Fibroblast of lung (primary cell): ENCODE measurements at regions not wholly inside any gene's neighbourhood (a gene's known extent, or its start where the extent isn't known, plus 50 kb on each side); places are given as distances from the start of the nearest gene placed in this dataset.

ENCODE experiments used
- DNase-seq, 2 donors: peaks; one replicate each; pipeline versions ENCODE4 v3.0.0 to v3.0.0-alpha.2; 2010; ENCODE audit warnings: low read depth in 2 of 2
- H2AFZ ChIP-seq: 2 replicates; pipeline ENCODE4 v1.5.1; 2012; ENCODE audit warnings: low read length, control low read depth, inconsistent platforms
- H3K27ac ChIP-seq: 2 replicates; pipeline ENCODE4 v1.5.1; 2011; ENCODE audit warnings: low read length, control low read depth; ENCODE audit not compliant: insufficient read depth
- H3K27me3 ChIP-seq: 2 replicates; pipeline ENCODE4 v1.5.1; 2011; ENCODE audit warnings: mild to moderate bottlenecking, low read length; ENCODE audit not compliant: control insufficient read depth, insufficient read depth
- H3K36me3 ChIP-seq: 2 replicates; pipeline ENCODE4 v1.5.1; 2011; ENCODE audit warnings: low read length; ENCODE audit not compliant: control insufficient read depth, insufficient read depth
- H3K4me1 ChIP-seq: 2 replicates; pipeline ENCODE4 v1.5.1; 2011; ENCODE audit warnings: low read length; ENCODE audit not compliant: control insufficient read depth, insufficient read depth; ENCODE audit errors: extremely low read depth
- H3K4me2 ChIP-seq: 2 replicates; pipeline ENCODE4 v1.5.1; 2011; ENCODE audit warnings: low read length, control low read depth; ENCODE audit not compliant: insufficient read depth; ENCODE audit errors: extremely low read depth
- H3K4me3 ChIP-seq, 4 experiments: fragments of 200-600 bp in 1 of 4; sonication (generic) in 1 of 4; replicated peaks in 1 of 4; 2 replicates each; pipeline ENCODE4 v1.5.1; 2011 to 2016; ENCODE audit warnings: low read length in 4 of 4, low read depth in 3 of 4, mild to moderate bottlenecking in 3 of 4, control low read depth in 2 of 4, inconsistent platforms in 1 of 4, mixed read lengths in 1 of 4; ENCODE audit not compliant: insufficient read depth in 1 of 4; ENCODE audit errors: control extremely low read depth in 1 of 4
- H3K79me2 ChIP-seq: 2 replicates; pipeline ENCODE4 v1.5.1; 2012; ENCODE audit warnings: mild to moderate bottlenecking, low read length, inconsistent platforms; ENCODE audit not compliant: control insufficient read depth, insufficient read depth
- H3K9ac ChIP-seq: 2 replicates; pipeline ENCODE4 v1.5.1; 2011; ENCODE audit warnings: mild to moderate bottlenecking, low read length, control low read depth; ENCODE audit not compliant: insufficient read depth
- H3K9me3 ChIP-seq: 2 replicates; pipeline ENCODE4 v1.5.1; 2012; ENCODE audit warnings: low read depth, low read length; ENCODE audit not compliant: control insufficient read depth, insufficient read depth
- H4K20me1 ChIP-seq: 2 replicates; pipeline ENCODE4 v1.5.1; 2011; ENCODE audit warnings: low read length; ENCODE audit not compliant: control insufficient read depth, insufficient read depth; ENCODE audit errors: extremely low read depth
- CTCF ChIP-seq, 2 donors: IDR thresholded peaks in 1 of 2; conservative IDR thresholded peaks in 1 of 2; 1 replicate in 1 of 2; 2 replicates in 1 of 2; pipeline ENCODE4 v1.5.1; 2011 to 2012; ENCODE audit warnings: low read length in 2 of 2, control low read depth in 1 of 2, inconsistent platforms in 1 of 2, low read depth in 1 of 2, mild to moderate bottlenecking in 1 of 2
- EZH2 ChIP-seq: IDR thresholded peaks from 2 replicates; pipeline ENCODE4 v1.5.1; 2012; ENCODE audit warnings: low read length, control low read depth, mild to moderate bottlenecking; ENCODE audit errors: missing control alignments

GRCh38 chr2:138124521-138124920, 160.2 kb downstream of the HNMT start:
- Histone ChIP-seq H3K9me3 (no peaks in the 10 kb centered on the region), H2AFZ (no peak overlapping the region), H3K27me3 (no peaks in the 10 kb centered on the region), H3K4me1 (no peaks in the 10 kb centered on the region), H3K4me2 (no peak overlapping the region), H3K36me3 (no peaks in the 10 kb centered on the region), H3K4me3 (no peak overlapping the region), H3K27ac (no peak overlapping the region), H3K79me2 (no peaks in the 10 kb centered on the region), H4K20me1 (no peaks in the 10 kb centered on the region), H3K9ac (no peak overlapping the region)
- no peak for DNase-seq
- TF ChIP-seq CTCF (conservative IDR thresholded peaks at IDR 0.05 in 1 of 2, IDR thresholded peaks at IDR 0.05 in 1 of 2; ENCODE audit: low read depth in 1 of 2, low read length in 2 of 2) (no peak), EZH2 (no peak)

- Histone ChIP-seq H3K9me3 (no peaks in the 10 kb centered on the region), H3K4me1 (no peaks in the 10 kb centered on the region), H3K79me2 (no peaks in the 10 kb centered on the region), H4K20me1 (no peaks in the 10 kb centered on the region), H3K27me3 (no peaks in the 10 kb centered on the region), H3K4me2 (no peak overlapping the region), H2AFZ (no peak overlapping the region), H3K27ac (no peak overlapping the region), H3K9ac (no peak overlapping the region), H3K4me3 (no peak overlapping the region), H3K36me3 (no peaks in the 10 kb centered on the region)
- no peak for DNase-seq
- TF ChIP-seq CTCF (conservative IDR thresholded peaks at IDR 0.05 in 1 of 2, IDR thresholded peaks at IDR 0.05 in 1 of 2; ENCODE audit: low read depth in 1 of 2, low read length in 2 of 2) (no peak), EZH2 (no peak)
Observed at GRCh38 chr2:138125306-138126288, 161.3 kb downstream of the HNMT start.

DNA sequence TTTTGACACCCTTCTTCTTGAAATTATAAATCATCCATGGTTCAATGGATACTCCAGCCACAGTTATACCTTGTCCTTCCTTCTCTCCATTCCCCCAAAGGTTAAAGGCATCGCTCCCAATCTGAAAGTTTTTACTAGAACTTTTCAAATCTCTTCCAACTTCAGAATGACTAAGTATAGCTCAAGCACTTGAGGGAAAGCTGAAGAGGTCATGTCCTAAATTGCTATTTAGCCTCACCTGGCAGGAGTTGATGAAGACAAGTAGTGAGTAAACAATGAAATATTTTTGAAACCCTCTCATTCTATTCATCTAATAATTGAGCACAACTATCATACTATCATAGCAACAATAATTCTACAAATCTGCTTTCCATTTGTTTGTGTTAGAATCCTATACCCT, 167.8 kb downstream of the HNMT start:
- Histone ChIP-seq H4K20me1 (no peaks in the 10 kb centered on the region), H3K9me3 (no peaks in the 10 kb centered on the region), H3K27ac (no peak overlapping the region), H3K4me2 (no peak overlapping the region), H3K9ac (no peak overlapping the region), H2AFZ (no peak overlapping the region), H3K79me2 (no peaks in the 10 kb centered on the region), H3K36me3 (no peaks in the 10 kb centered on the region), H3K4me1 (no peaks in the 10 kb centered on the region), H3K4me3 (no peak overlapping the region), H3K27me3 (no peaks in the 10 kb centered on the region)
- TF ChIP-seq EZH2 (no peak), CTCF (conservative IDR thresholded peaks at IDR 0.05 in 1 of 2, IDR thresholded peaks at IDR 0.05 in 1 of 2; ENCODE audit: low read depth in 1 of 2, low read length in 2 of 2) (no peak)
- DNase-seq: no peak
